ENCODE measurements at regions not wholly inside any gene's neighbourhood (a gene's known extent, or its start where the extent isn't known, plus 50 kb on each side); places are given as distances from the start of the nearest gene placed in this dataset.

DNA sequence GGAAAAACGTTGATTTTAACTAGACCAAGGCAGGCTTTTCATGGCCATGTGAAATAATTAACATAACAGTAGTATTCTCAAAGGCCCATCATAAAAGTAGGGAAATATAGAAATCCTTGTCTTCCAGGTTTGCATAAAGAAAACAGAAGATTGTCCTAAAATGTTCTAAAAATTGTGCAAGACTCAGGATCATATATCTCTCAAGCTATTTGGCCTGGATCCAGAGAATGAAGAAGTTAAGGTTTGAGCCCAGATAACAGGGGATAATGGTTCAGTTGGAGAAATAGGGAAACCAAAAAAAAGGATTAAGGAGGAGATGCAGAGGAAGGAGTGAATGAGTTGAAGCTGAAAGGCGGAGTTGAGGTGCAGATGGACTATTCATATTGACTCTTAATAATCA is 555.5 kb upstream of the NR5A2 start:
- Histone ChIP-seq H3F3A (ENCODE audit: insufficient read depth, low read length, poor library complexity, severe bottlenecking) (no peaks in the 10 kb centered on the region), H3K4me2 (ENCODE audit: low read length) (no peak overlapping the region), H3K27me3 (ENCODE audit: insufficient read depth, low read depth, low read length) (no peaks in the 10 kb centered on the region), H3K9ac (ENCODE audit: low read length) (no peak overlapping the region), H2AFZ (ENCODE audit: low read depth, low read length) (no peak overlapping the region), H3K79me2 (replicated peaks; ENCODE audit: insufficient read depth, low read length) (no peaks in the 10 kb centered on the region), H3K9me2 (ENCODE audit: insufficient read depth, low read length) (no peaks in the 10 kb centered on the region), H3K27ac (ENCODE audit: low read length) (no peak overlapping the region), H4K20me1 (ENCODE audit: insufficient read depth) (no peaks in the 10 kb centered on the region), H3K9me3 (ENCODE audit: low read length) (no peaks in the 10 kb centered on the region), H3K36me3 (ENCODE audit: insufficient read depth, low read length) (no peaks in the 10 kb centered on the region), H3K4me3 (ENCODE audit: low read length) (no peak overlapping the region)
- TF ChIP-seq MXI1 (conservative IDR thresholded peaks at IDR 0.05; ENCODE audit: poor library complexity, severe bottlenecking) (no peak), POLR2AphosphoS5 (IDR thresholded peaks at IDR 0.05) (no peak), CTCF (IDR thresholded peaks at IDR 0.05; ENCODE audit: poor library complexity, severe bottlenecking) (no peak), EZH2 (IDR thresholded peaks at IDR 0.05; ENCODE audit: borderline replicate concordance, insufficient read depth, low read length, poor library complexity, severe bottlenecking) (no peak), RAD21 (conservative IDR thresholded peaks at IDR 0.05) (no peak), SMC3 (conservative IDR thresholded peaks at IDR 0.05; ENCODE audit: poor library complexity) (no peak), EP300 (conservative IDR thresholded peaks at IDR 0.05; ENCODE audit: poor library complexity, severe bottlenecking) (no peak), TAF1 (IDR thresholded peaks at IDR 0.05; ENCODE audit: low read depth) (no peak)
- TF ChIP-seq, protein P1, sequence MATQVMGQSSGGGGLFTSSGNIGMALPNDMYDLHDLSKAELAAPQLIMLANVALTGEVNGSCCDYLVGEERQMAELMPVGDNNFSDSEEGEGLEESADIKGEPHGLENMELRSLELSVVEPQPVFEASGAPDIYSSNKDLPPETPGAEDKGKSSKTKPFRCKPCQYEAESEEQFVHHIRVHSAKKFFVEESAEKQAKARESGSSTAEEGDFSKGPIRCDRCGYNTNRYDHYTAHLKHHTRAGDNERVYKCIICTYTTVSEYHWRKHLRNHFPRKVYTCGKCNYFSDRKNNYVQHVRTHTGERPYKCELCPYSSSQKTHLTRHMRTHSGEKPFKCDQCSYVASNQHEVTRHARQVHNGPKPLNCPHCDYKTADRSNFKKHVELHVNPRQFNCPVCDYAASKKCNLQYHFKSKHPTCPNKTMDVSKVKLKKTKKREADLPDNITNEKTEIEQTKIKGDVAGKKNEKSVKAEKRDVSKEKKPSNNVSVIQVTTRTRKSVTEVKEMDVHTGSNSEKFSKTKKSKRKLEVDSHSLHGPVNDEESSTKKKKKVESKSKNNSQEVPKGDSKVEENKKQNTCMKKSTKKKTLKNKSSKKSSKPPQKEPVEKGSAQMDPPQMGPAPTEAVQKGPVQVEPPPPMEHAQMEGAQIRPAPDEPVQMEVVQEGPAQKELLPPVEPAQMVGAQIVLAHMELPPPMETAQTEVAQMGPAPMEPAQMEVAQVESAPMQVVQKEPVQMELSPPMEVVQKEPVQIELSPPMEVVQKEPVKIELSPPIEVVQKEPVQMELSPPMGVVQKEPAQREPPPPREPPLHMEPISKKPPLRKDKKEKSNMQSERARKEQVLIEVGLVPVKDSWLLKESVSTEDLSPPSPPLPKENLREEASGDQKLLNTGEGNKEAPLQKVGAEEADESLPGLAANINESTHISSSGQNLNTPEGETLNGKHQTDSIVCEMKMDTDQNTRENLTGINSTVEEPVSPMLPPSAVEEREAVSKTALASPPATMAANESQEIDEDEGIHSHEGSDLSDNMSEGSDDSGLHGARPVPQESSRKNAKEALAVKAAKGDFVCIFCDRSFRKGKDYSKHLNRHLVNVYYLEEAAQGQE (IDR thresholded peaks at IDR 0.05; ENCODE audit: borderline replicate concordance): no peak

DNA sequence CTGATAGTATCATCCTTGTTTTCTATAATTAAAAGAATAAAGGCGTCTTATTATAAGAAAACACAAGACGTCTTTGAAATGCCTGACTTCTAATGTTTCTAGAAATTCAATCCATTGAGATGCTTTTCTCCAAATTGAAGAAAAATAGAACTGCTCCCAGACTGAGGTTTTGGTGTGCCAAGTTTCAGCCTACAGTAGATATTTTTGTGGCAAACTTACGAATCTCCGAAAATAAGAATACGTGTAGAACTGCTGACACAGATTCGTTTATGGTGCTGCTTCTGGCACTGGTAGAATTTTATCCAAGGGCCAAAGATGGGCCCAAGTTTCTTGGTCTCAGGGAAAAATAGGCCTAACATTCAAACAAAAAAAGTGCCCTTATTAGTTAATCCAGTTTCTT is 554.5 kb upstream of the NR5A2 start:
- Histone ChIP-seq H3K36me3 (ENCODE audit: insufficient read depth, low read length) (no peaks in the 10 kb centered on the region), H3K27me3 (ENCODE audit: insufficient read depth, low read depth, low read length) (no peaks in the 10 kb centered on the region), H3K9ac (ENCODE audit: low read length) (no peak overlapping the region), H3K4me2 (ENCODE audit: low read length) (no peak overlapping the region), H3K79me2 (replicated peaks; ENCODE audit: insufficient read depth, low read length) (no peaks in the 10 kb centered on the region), H3K9me2 (ENCODE audit: insufficient read depth, low read length) (no peaks in the 10 kb centered on the region), H3K27ac (ENCODE audit: low read length) (no peak overlapping the region), H3K4me3 (ENCODE audit: low read length) (no peak overlapping the region), H4K20me1 (ENCODE audit: insufficient read depth) (no peaks in the 10 kb centered on the region), H3K9me3 (ENCODE audit: low read length) (no peaks in the 10 kb centered on the region), H2AFZ (ENCODE audit: low read depth, low read length) (no peak overlapping the region), H3F3A (ENCODE audit: insufficient read depth, low read length, poor library complexity, severe bottlenecking) (no peaks in the 10 kb centered on the region)
- TF ChIP-seq TAF1 (IDR thresholded peaks at IDR 0.05; ENCODE audit: low read depth) (no peak), POLR2AphosphoS5 (IDR thresholded peaks at IDR 0.05) (no peak), MXI1 (conservative IDR thresholded peaks at IDR 0.05; ENCODE audit: poor library complexity, severe bottlenecking) (no peak), RAD21 (conservative IDR thresholded peaks at IDR 0.05) (no peak), EZH2 (IDR thresholded peaks at IDR 0.05; ENCODE audit: borderline replicate concordance, insufficient read depth, low read length, poor library complexity, severe bottlenecking) (no peak), SMC3 (conservative IDR thresholded peaks at IDR 0.05; ENCODE audit: poor library complexity) (no peak), EP300 (conservative IDR thresholded peaks at IDR 0.05; ENCODE audit: poor library complexity, severe bottlenecking) (no peak), CTCF (IDR thresholded peaks at IDR 0.05; ENCODE audit: poor library complexity, severe bottlenecking) (no peak)
- TF ChIP-seq, protein P1 (IDR thresholded peaks at IDR 0.05; ENCODE audit: borderline replicate concordance): no peak

Data from neural cell (in vitro differentiated cells).